ENCODE measurements at regions not wholly inside any gene's neighbourhood (a gene's known extent, or its start where the extent isn't known, plus 50 kb on each side); places are given as distances from the start of the nearest gene placed in this dataset.

DNA sequence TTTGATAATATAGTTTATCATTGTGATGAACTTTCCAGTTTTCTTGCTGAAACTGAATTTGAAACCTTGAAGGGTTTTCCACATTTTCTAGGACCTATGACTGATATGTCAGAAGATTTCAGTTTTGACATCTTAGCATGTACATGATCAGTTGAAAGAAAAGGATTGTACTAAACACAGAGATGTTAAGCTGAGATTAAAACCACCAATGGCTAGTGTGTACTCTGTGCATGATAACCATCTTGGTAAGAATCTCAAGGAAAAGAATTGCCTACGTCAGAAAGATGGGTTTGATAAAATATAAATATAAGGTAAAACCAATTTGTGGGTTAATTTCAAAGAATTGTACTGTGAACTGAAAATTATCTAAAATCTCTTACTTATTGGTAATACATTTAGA is 776.4 kb downstream of the GATA3 start:
- no peaks in the 10 kb centered on the region for H3K79me2 ChIP-seq (ENCODE audit: low read depth)
- no peaks in the 10 kb centered on the region for H3K4me1 Mint-ChIP-seq
- H3K36me3 Mint-ChIP-seq = no peaks in the 10 kb centered on the region
- DNase-seq (ENCODE audit: low spot score) = no peak
- H3K27me3 ChIP-seq = peaks cover 3% of the 10 kb centered on the region
- H3K9ac ChIP-seq = no peak overlapping the region
- H3K27ac Mint-ChIP-seq = no peak overlapping the region
- H3K4me3 ChIP-seq = no peak overlapping the region
- H3F3A ChIP-seq (ENCODE audit: low read depth) = no peaks in the 10 kb centered on the region
- no peak overlapping the region for H3K4me2 ChIP-seq
- H3K4me3 Mint-ChIP-seq = no peak overlapping the region
- no peaks in the 10 kb centered on the region for H3K4me1 ChIP-seq
- no peaks in the 10 kb centered on the region for H3K9me3 ChIP-seq (ENCODE audit: low read depth)
- H3K27ac ChIP-seq = no peak overlapping the region
- TF ChIP-seq EZH2 (IDR thresholded peaks at IDR 0.05) = no peak
- TF ChIP-seq EZH2phosphoT487 (IDR thresholded peaks at IDR 0.05) = no peak
- TF ChIP-seq CTCF (IDR thresholded peaks at IDR 0.05) = no peak
- no peaks in the 10 kb centered on the region for H3K27me3 Mint-ChIP-seq (ENCODE audit: insufficient read depth, low read depth)
- no peaks in the 10 kb centered on the region for H3K9me3 Mint-ChIP-seq
- no peaks in the 10 kb centered on the region for H3K36me3 ChIP-seq
- no peaks in the 10 kb centered on the region for H4K20me1 ChIP-seq (ENCODE audit: low read depth)
- H2AFZ ChIP-seq (replicated peaks) = no peak overlapping the region

- H3K27me3 ChIP-seq = peaks cover 3% of the 10 kb centered on the region
- H3K9ac ChIP-seq = no peak overlapping the region
- no peaks in the 10 kb centered on the region for H3K79me2 ChIP-seq (ENCODE audit: low read depth)
- H3K27ac ChIP-seq = no peak overlapping the region
- Mint-ChIP-seq H3K27ac (no peak overlapping the region), H3K4me1 (no peaks in the 10 kb centered on the region), H3K27me3 (ENCODE audit: insufficient read depth, low read depth) (no peaks in the 10 kb centered on the region), H3K9me3 (peaks cover 2% of the 10 kb centered on the region), H3K36me3 (no peaks in the 10 kb centered on the region), H3K4me3 (no peak overlapping the region)
- H3K4me2 ChIP-seq = no peak overlapping the region
- no peak for DNase-seq (ENCODE audit: low spot score)
- no peaks in the 10 kb centered on the region for H3K4me1 ChIP-seq
- no peaks in the 10 kb centered on the region for H3F3A ChIP-seq (ENCODE audit: low read depth)
- H2AFZ ChIP-seq (replicated peaks) = no peak overlapping the region
- no peaks in the 10 kb centered on the region for H3K9me3 ChIP-seq (ENCODE audit: low read depth)
- H3K36me3 ChIP-seq = no peaks in the 10 kb centered on the region
- no peaks in the 10 kb centered on the region for H4K20me1 ChIP-seq (ENCODE audit: low read depth)
- no peak for TF ChIP-seq EZH2 (IDR thresholded peaks at IDR 0.05)
- TF ChIP-seq CTCF (IDR thresholded peaks at IDR 0.05) = no peak
- TF ChIP-seq EZH2phosphoT487 (IDR thresholded peaks at IDR 0.05) = no peak
- no peak overlapping the region for H3K4me3 ChIP-seq
These were observed 781.1 kb downstream of the GATA3 start for GRCh38 chr10:8835453-8836167.

GRCh38 chr10:8840356-8840755 is 785.9 kb downstream of the GATA3 start:
- peaks cover 4% of the 10 kb centered on the region for H3K9me3 ChIP-seq (ENCODE audit: low read depth)
- Mint-ChIP-seq H3K4me1 (no peaks in the 10 kb centered on the region), H3K36me3 (no peaks in the 10 kb centered on the region), H3K27me3 (ENCODE audit: insufficient read depth, low read depth) (peaks cover 2% of the 10 kb centered on the region), H3K9me3 (peaks cover 2% of the 10 kb centered on the region), H3K27ac (no peak overlapping the region), H3K4me3 (no peak overlapping the region)
- no peak overlapping the region for H3K27ac ChIP-seq
- H3K4me1 ChIP-seq = no peaks in the 10 kb centered on the region
- H2AFZ ChIP-seq (replicated peaks) = no peak overlapping the region
- DNase-seq (ENCODE audit: low spot score) = no peak
- no peaks in the 10 kb centered on the region for H3K79me2 ChIP-seq (ENCODE audit: low read depth)
- H3F3A ChIP-seq (ENCODE audit: low read depth) = no peaks in the 10 kb centered on the region
- no peaks in the 10 kb centered on the region for H3K27me3 ChIP-seq
- no peaks in the 10 kb centered on the region for H4K20me1 ChIP-seq (ENCODE audit: low read depth)
- H3K4me2 ChIP-seq = no peak overlapping the region
- no peak for TF ChIP-seq EZH2phosphoT487 (IDR thresholded peaks at IDR 0.05)
- TF ChIP-seq CTCF (IDR thresholded peaks at IDR 0.05) = no peak
- TF ChIP-seq EZH2 (IDR thresholded peaks at IDR 0.05) = no peak
- H3K4me3 ChIP-seq = no peak overlapping the region
- no peak overlapping the region for H3K9ac ChIP-seq
- H3K36me3 ChIP-seq = no peaks in the 10 kb centered on the region

All from neural progenitor cell (in vitro differentiated cells).